Liver (tissue), 8 donors: ENCODE measurements at regions not wholly inside any gene's neighbourhood (a gene's known extent, or its start where the extent isn't known, plus 50 kb on each side); places are given as distances from the start of the nearest gene placed in this dataset.

ENCODE experiments used
- DNase-seq: peaks from one replicate; pipeline ENCODE4 v3.0.0-alpha.2; 2017; ENCODE audit warnings: low spot score
- H3K27ac ChIP-seq, 2 donors: one replicate each; pipeline ENCODE4 v1.7.0; 2013; ENCODE audit warnings: inconsistent platforms in 2 of 2, low read length in 2 of 2, control low read depth in 1 of 2, low read depth in 1 of 2, mild to moderate bottlenecking in 1 of 2
- H3K27me3 ChIP-seq, 4 donors: one replicate each; pipeline versions ENCODE4 v1.6.1 to v1.7.0; 2013; ENCODE audit warnings: low read length in 3 of 4, inconsistent platforms in 1 of 4, mild to moderate bottlenecking in 1 of 4, moderate library complexity in 1 of 4; ENCODE audit not compliant: control insufficient read depth in 4 of 4, insufficient read depth in 4 of 4
- H3K36me3 ChIP-seq, 4 donors: one replicate each; pipeline versions ENCODE4 v1.6.1 to v1.7.0; 2013; ENCODE audit warnings: low read length in 3 of 4, mild to moderate bottlenecking in 3 of 4, low read depth in 1 of 4, moderate library complexity in 1 of 4; ENCODE audit not compliant: control insufficient read depth in 4 of 4, insufficient read depth in 3 of 4
- H3K4me1 ChIP-seq, 4 donors: one replicate each; pipeline versions ENCODE4 v1.6.1 to v1.7.0; 2013; ENCODE audit warnings: low read length in 3 of 4, mild to moderate bottlenecking in 3 of 4, moderate library complexity in 1 of 4; ENCODE audit not compliant: control insufficient read depth in 4 of 4, insufficient read depth in 4 of 4
- H3K4me3 ChIP-seq, 3 donors: one replicate each; pipeline versions ENCODE4 v1.6.1 to v1.7.0; 2013; ENCODE audit warnings: low read length in 3 of 3, control low read depth in 1 of 3, low read depth in 1 of 3, mild to moderate bottlenecking in 1 of 3
- H3K9ac ChIP-seq, 2 donors: one replicate each; pipeline ENCODE4 v1.7.0; 2013; ENCODE audit warnings: low read length in 2 of 2, mild to moderate bottlenecking in 2 of 2, moderate library complexity in 2 of 2, control low read depth in 1 of 2, low read depth in 1 of 2
- H3K9me3 ChIP-seq, 4 donors: one replicate each; pipeline versions ENCODE4 v1.6.1 to v1.7.0; 2013; ENCODE audit warnings: low read length in 3 of 4; ENCODE audit not compliant: control insufficient read depth in 4 of 4
- ATF3 ChIP-seq: IDR thresholded peaks from 2 replicates; pipeline ENCODE4 v1.6.1; 2016; ENCODE audit warnings: antibody characterized with exemption
- CTCF ChIP-seq: fragments of 150-350 bp; IDR thresholded peaks from 2 replicates; pipeline ENCODE4 v1.5.1; 2017; ENCODE audit warnings: improper control_type of control experiment, low read depth, low read length; ENCODE audit not compliant: missing input control
- EGR1 ChIP-seq, 2 donors: IDR thresholded peaks; 2 replicates each; pipeline ENCODE4 v1.6.1; 2016 to 2018; ENCODE audit warnings: antibody characterized with exemption in 2 of 2, low read depth in 2 of 2
- FOXA1 ChIP-seq: IDR thresholded peaks from 2 replicates; pipeline ENCODE4 v1.6.1; 2016; ENCODE audit warnings: antibody characterized with exemption
- FOXA2 ChIP-seq: IDR thresholded peaks from 2 replicates; pipeline ENCODE4 v1.6.1; 2016; ENCODE audit warnings: antibody characterized with exemption
- GABPA ChIP-seq, 2 donors: IDR thresholded peaks in 1 of 2; conservative IDR thresholded peaks in 1 of 2; 2 replicates each; pipeline ENCODE4 v1.6.1; 2016; ENCODE audit warnings: antibody characterized with exemption in 2 of 2, mild to moderate bottlenecking in 1 of 2, moderate library complexity in 1 of 2
- HNF4A ChIP-seq, 2 donors: conservative IDR thresholded peaks; 2 replicates each; pipeline ENCODE4 v1.6.1; 2016; ENCODE audit warnings: antibody characterized with exemption in 2 of 2, mild to moderate bottlenecking in 2 of 2
- HNF4G ChIP-seq: IDR thresholded peaks from 2 replicates; pipeline ENCODE4 v1.6.1; 2016; ENCODE audit warnings: antibody characterized with exemption
- JUND ChIP-seq, 2 donors: IDR thresholded peaks; 2 replicates each; pipeline ENCODE4 v1.6.1; 2016; ENCODE audit warnings: antibody characterized with exemption in 2 of 2
- NR2F2 ChIP-seq: IDR thresholded peaks from 2 replicates; pipeline ENCODE4 v1.6.1; 2016; ENCODE audit warnings: antibody characterized with exemption
- REST ChIP-seq: IDR thresholded peaks from 2 replicates; pipeline ENCODE4 v1.6.1; 2016; ENCODE audit warnings: antibody characterized with exemption, mild to moderate bottlenecking
- RXRA ChIP-seq, 2 donors: IDR thresholded peaks; 2 replicates each; pipeline ENCODE4 v1.6.1; 2017 to 2018; ENCODE audit warnings: antibody characterized with exemption in 2 of 2, mild to moderate bottlenecking in 1 of 2
- SP1 ChIP-seq: IDR thresholded peaks from 2 replicates; pipeline ENCODE4 v1.6.1; 2018; ENCODE audit warnings: antibody characterized with exemption, mild to moderate bottlenecking
- TAF1 ChIP-seq: conservative IDR thresholded peaks from 2 replicates; pipeline ENCODE4 v1.6.1; 2016; ENCODE audit warnings: antibody characterized with exemption, mild to moderate bottlenecking
- YY1 ChIP-seq: IDR thresholded peaks from 2 replicates; pipeline ENCODE4 v1.6.1; 2016; ENCODE audit warnings: antibody characterized with exemption, mild to moderate bottlenecking
- ZBTB33 ChIP-seq: IDR thresholded peaks from 2 replicates; pipeline ENCODE4 v1.6.1; 2016; ENCODE audit warnings: antibody characterized with exemption
- WGBS: extraction: QIAGEN DNeasy Blood & Tissue Kit; methylation state at CpG from one replicate; pipeline ENCODE4 v1.1.7; 2013; 5-methylcytosine and 5-hydroxymethylcytosine counted together
- TF ChIP-seq, protein P1 (sequence below): IDR thresholded peaks from 2 replicates; pipeline ENCODE4 v1.6.1; 2016; ENCODE audit warnings: antibody characterized with exemption
- donor health status: healthy.
- donor health status: healthy.
- donor health status: healthy.
- donor health status: healthy.
- donor health status: healthy.

- no peak for TF ChIP-seq FOXA2
- TF ChIP-seq EGR1 (IDR thresholded peaks at IDR 0.05; ENCODE audit: low read depth in 2 of 2): no peak
- TF ChIP-seq YY1: no peak
- no peak for TF ChIP-seq JUND (IDR thresholded peaks at IDR 0.05)
- TF ChIP-seq RXRA (IDR thresholded peaks at IDR 0.05): no peak
- no peak for TF ChIP-seq CTCF
- no peak for TF ChIP-seq REST
- TF ChIP-seq GABPA (IDR thresholded peaks at IDR 0.05 in 1 of 2, conservative IDR thresholded peaks at IDR 0.05 in 1 of 2): no peak
- TF ChIP-seq TAF1: no peak
- TF ChIP-seq, protein P1, sequence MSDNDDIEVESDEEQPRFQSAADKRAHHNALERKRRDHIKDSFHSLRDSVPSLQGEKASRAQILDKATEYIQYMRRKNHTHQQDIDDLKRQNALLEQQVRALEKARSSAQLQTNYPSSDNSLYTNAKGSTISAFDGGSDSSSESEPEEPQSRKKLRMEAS: no peak
- TF ChIP-seq ATF3: no peak
- no peak for TF ChIP-seq SP1
- TF ChIP-seq ZBTB33: no peak
- no peak for TF ChIP-seq HNF4A (conservative IDR thresholded peaks at IDR 0.05)
- no peak for TF ChIP-seq HNF4G
- no peak for TF ChIP-seq FOXA1
- no peak for TF ChIP-seq NR2F2
Observed at GRCh38 chrX:26747877-26748276, 531.9 kb downstream of the MAGEB5 start.

More at GRCh38 chrX:26747877-26748276, 531.9 kb downstream of the MAGEB5 start:
- Histone ChIP-seq H3K27ac (no peak overlapping the region), H3K36me3 (no peaks in the 10 kb centered on the region), H3K27me3 (no peaks in the 10 kb centered on the region), H3K9ac (no peak overlapping the region), H3K4me1 (no peaks in the 10 kb centered on the region), H3K4me3 (no peak overlapping the region), H3K9me3 (no peaks in the 10 kb centered on the region)
- no peak for DNase-seq
- 79% methylated on average over 12 of the region's 12 CpGs for WGBS
